K562 (cell line): ENCODE measurements at regions not wholly inside any gene's neighbourhood (a gene's known extent, or its start where the extent isn't known, plus 50 kb on each side); places are given as distances from the start of the nearest gene placed in this dataset.

Source experiments
- ATAC-seq: fragments of 200-7000 bp; cut with Tn5 transposase; 3 replicates; pipeline ENCODE4 v1.9.1; 2020; ENCODE audit warnings: moderate library complexity
- BruUV-seq: library from RNA; stranded (reverse); fragments of 400-500 nt; replicated peaks from 2 replicates; lab custom pipeline; 2021; lab: Mats Ljungman, UMichigan
- CTCF ChIA-PET: fragments of 300-600 bp; formaldehyde crosslinking; extraction: SDS; loops from one replicate; lab custom pipeline; 2021; ENCODE audit warnings: low intra/inter-chr PET ratio; lab: Yijun Ruan, JAX
- POLR2A ChIA-PET: fragments of 300-600, 350-650 bp; sonication (Branson Sonifier 250); formaldehyde crosslinking; extraction: SDS; loops from one replicate; lab custom pipeline; 2021; ENCODE audit warnings: antibody characterized with exemption, inconsistent platforms; lab: Yijun Ruan, JAX
- DNase-seq, 4 experiments: peaks; one replicate each; pipeline versions ENCODE4 v3.0.0 to v3.0.0-alpha.2; 2011 to 2018; ENCODE audit warnings: low spot score in 3 of 4, mixed read lengths in 3 of 4; ENCODE audit errors: extremely low read depth in 1 of 4
- FAIRE-seq: peaks from 2 replicates; lab custom pipeline; 2011; peaks lifted over from hg19 to GRCh38; lab: Jason Lieb, UNC
- H2AFZ ChIP-seq: 2 replicates; pipeline ENCODE4 v1.6.0; 2011; ENCODE audit warnings: low read depth, low read length, control low read depth, inconsistent platforms
- H3K27ac ChIP-seq: fragments of 200-600 bp; 3 replicates; pipeline ENCODE4 v1.8.0; 2011; ENCODE audit warnings: low read depth, mild to moderate bottlenecking, control low read depth, inconsistent platforms, low read length, moderate library complexity, mixed read lengths; ENCODE audit errors: extremely low read depth
- H3K27me3 ChIP-seq, 2 experiments: fragments of 300-600 bp in 1 of 2; 2 replicates in 1 of 2; 3 replicates in 1 of 2; pipeline versions ENCODE4 v1.6.0 to v1.8.0; 2011; ENCODE audit warnings: inconsistent platforms in 2 of 2, low read length in 2 of 2, mild to moderate bottlenecking in 1 of 2, mixed read lengths in 1 of 2, moderate library complexity in 1 of 2; ENCODE audit not compliant: control insufficient read depth in 2 of 2, insufficient read depth in 2 of 2
- H3K36me3 ChIP-seq: fragments of 300-600 bp; 3 replicates; pipeline ENCODE4 v1.8.0; 2011; ENCODE audit warnings: mild to moderate bottlenecking, low read length, inconsistent platforms; ENCODE audit not compliant: control insufficient read depth, insufficient read depth
- H3K4me1 ChIP-seq, 2 experiments: fragments of 200-600 bp in 1 of 2; replicated peaks in 1 of 2; 2 replicates in 1 of 2; 3 replicates in 1 of 2; pipeline versions ENCODE4 v1.5.1 to v1.8.0; 2011; ENCODE audit warnings: inconsistent platforms in 2 of 2, low read length in 2 of 2, mild to moderate bottlenecking in 1 of 2, mixed read lengths in 1 of 2, moderate library complexity in 1 of 2; ENCODE audit not compliant: control insufficient read depth in 2 of 2, insufficient read depth in 2 of 2
- H3K4me2 ChIP-seq: 2 replicates; pipeline ENCODE4 v1.6.1; 2011; ENCODE audit warnings: low read length, control low read depth, inconsistent platforms, mixed read lengths; ENCODE audit not compliant: insufficient read depth
- H3K4me3 ChIP-seq: fragments of 200-600 bp; sonication (generic), shearing (Covaris generic); 2 replicates; pipeline ENCODE4 v1.5.1; 2016; ENCODE audit warnings: control low read depth, inconsistent platforms
- H3K79me2 ChIP-seq: fragments of 200-600 bp; 3 replicates; pipeline ENCODE4 v1.8.0; 2011; ENCODE audit warnings: low read length, inconsistent platforms; ENCODE audit not compliant: control insufficient read depth, insufficient read depth
- H3K9ac ChIP-seq, 2 experiments: 2 replicates each; pipeline versions ENCODE4 v1.6.0 to v1.6.1; 2011; ENCODE audit warnings: low read depth in 2 of 2, low read length in 2 of 2, control low read depth in 1 of 2, inconsistent platforms in 1 of 2, mild to moderate bottlenecking in 1 of 2, mixed read lengths in 1 of 2; ENCODE audit not compliant: insufficient read depth in 1 of 2
- H3K9me1 ChIP-seq: one replicate; pipeline ENCODE4 v1.6.0; 2011; ENCODE audit warnings: inconsistent platforms, mild to moderate bottlenecking, low read length, moderate library complexity; ENCODE audit not compliant: control insufficient read depth, insufficient read depth
- H3K9me3 ChIP-seq: replicated peaks from 2 replicates; pipeline ENCODE4 v1.5.1; 2011; ENCODE audit warnings: low read depth, low read length, inconsistent platforms; ENCODE audit not compliant: control insufficient read depth, insufficient read depth
- H4K20me1 ChIP-seq: replicated peaks from 2 replicates; pipeline ENCODE4 v1.6.1; 2011; ENCODE audit warnings: low read length, inconsistent platforms, mixed read lengths; ENCODE audit not compliant: control insufficient read depth, insufficient read depth
- ELK1 ChIP-seq: sonication (generic); formaldehyde crosslinking; IDR thresholded peaks from 2 replicates; pipeline ENCODE4 v1.8.1; 2022; ENCODE audit warnings: missing genetic modification reagents
- NFE2L1 ChIP-seq: fragments of 450-650 bp; IDR thresholded peaks from 2 replicates; pipeline ENCODE4 v1.6.1; 2016; ENCODE audit warnings: missing genetic modification characterization, low read depth, mild to moderate bottlenecking, missing compliant biosample characterization, moderate library complexity, borderline replicate concordance
- POLR2G ChIP-seq: fragments of 200-400 bp; formaldehyde crosslinking; IDR thresholded peaks from 2 replicates; pipeline ENCODE4 v1.6.1; 2017; ENCODE audit warnings: low read depth, mild to moderate bottlenecking, antibody characterized with exemption, low read length, moderate library complexity
- TAF9B ChIP-seq: fragments of 450-650 bp; IDR thresholded peaks from 2 replicates; pipeline ENCODE4 v1.6.1; 2018; ENCODE audit warnings: mild to moderate bottlenecking; ENCODE audit not compliant: partially characterized antibody
- ZNF140 ChIP-seq: fragments of 250-450 bp; sonication (Bioruptor Pico); IDR thresholded peaks from 2 replicates; pipeline ENCODE4 v1.8.0; 2021; ENCODE audit warnings: moderate library complexity, mild to moderate bottlenecking, inconsistent platforms
- WGBS: fragments of 100-300 bp; shearing (Covaris generic); methylation state at CpG from one replicate; pipeline ENCODE4 v1.1.6; 2016; ENCODE audit warnings: low coverage, mixed read lengths; ENCODE audit not compliant: insufficient coverage; ENCODE audit errors: missing lambda C conversion rate; 5-methylcytosine and 5-hydroxymethylcytosine counted together
- in situ Hi-C: fragments of 300-500 bp; cut with MboI; formaldehyde crosslinking; loops from 4 replicates; pipeline ENCODE4 v1.15.0; 2018; ENCODE audit warnings: inconsistent platforms, mixed read lengths
- intact Hi-C: fragments of 100-400 bp; cut with micrococcal nuclease; formaldehyde crosslinking; loops from 2 replicates; pipeline ENCODE4 v1.14.2; 2022
- TF ChIP-seq, protein P1 (sequence below): fragments of 450-650 bp; IDR thresholded peaks from 2 replicates; pipeline ENCODE4 v1.6.1; 2017; ENCODE audit warnings: antibody characterized with exemption, mild to moderate bottlenecking
- TF ChIP-seq, protein P2 (sequence below): IDR thresholded peaks from 3 replicates; pipeline ENCODE4 v1.6.1; 2011; ENCODE audit warnings: borderline replicate concordance, mild to moderate bottlenecking; ENCODE audit not compliant: insufficient read length, insufficient read depth

GRCh38 chr1:229184066-229184465 is 86.8 kb upstream of the RAB4A start:
- Histone ChIP-seq H3K27ac (no peak overlapping the region), H3K4me2 (no peak overlapping the region), H3K4me1 (no peaks in the 10 kb centered on the region), H3K79me2 (no peaks in the 10 kb centered on the region), H3K9ac (no peak overlapping the region), H4K20me1 (no peaks in the 10 kb centered on the region), H3K4me3 (no peak overlapping the region), H3K27me3 (peaks cover 24 to 35% of the 10 kb centered on the region in 2 experiments), H3K9me3 (no peaks in the 10 kb centered on the region), H2AFZ (no peak overlapping the region), H3K36me3 (no peaks in the 10 kb centered on the region), H3K9me1 (no peaks in the 10 kb centered on the region)
- ATAC-seq (no peak), FAIRE-seq (no peak), DNase-seq (no peak)
- ChIA-PET CTCF (no interaction called here), POLR2A (interaction anchor here (1.8 to 1.9 kb wide), 2 partner anchors 11 to 28 kb away, joined by 4 to 7 read pairs; no protein-coding TSS in a partner anchor)
- intact Hi-C loops (no loop called here), in situ Hi-C loops (no loop called here)
- no TSS peak for BruUV-seq
- 0% methylated on average over 4 of the region's 4 CpGs for WGBS
- TF ChIP-seq ZNF140 (CRISPR knock-in tag) (no peak), NFE2L1 (tag) (no peak), TAF9B (no peak), POLR2G (no peak), ELK1 (no peak)
- TF ChIP-seq, protein P1, sequence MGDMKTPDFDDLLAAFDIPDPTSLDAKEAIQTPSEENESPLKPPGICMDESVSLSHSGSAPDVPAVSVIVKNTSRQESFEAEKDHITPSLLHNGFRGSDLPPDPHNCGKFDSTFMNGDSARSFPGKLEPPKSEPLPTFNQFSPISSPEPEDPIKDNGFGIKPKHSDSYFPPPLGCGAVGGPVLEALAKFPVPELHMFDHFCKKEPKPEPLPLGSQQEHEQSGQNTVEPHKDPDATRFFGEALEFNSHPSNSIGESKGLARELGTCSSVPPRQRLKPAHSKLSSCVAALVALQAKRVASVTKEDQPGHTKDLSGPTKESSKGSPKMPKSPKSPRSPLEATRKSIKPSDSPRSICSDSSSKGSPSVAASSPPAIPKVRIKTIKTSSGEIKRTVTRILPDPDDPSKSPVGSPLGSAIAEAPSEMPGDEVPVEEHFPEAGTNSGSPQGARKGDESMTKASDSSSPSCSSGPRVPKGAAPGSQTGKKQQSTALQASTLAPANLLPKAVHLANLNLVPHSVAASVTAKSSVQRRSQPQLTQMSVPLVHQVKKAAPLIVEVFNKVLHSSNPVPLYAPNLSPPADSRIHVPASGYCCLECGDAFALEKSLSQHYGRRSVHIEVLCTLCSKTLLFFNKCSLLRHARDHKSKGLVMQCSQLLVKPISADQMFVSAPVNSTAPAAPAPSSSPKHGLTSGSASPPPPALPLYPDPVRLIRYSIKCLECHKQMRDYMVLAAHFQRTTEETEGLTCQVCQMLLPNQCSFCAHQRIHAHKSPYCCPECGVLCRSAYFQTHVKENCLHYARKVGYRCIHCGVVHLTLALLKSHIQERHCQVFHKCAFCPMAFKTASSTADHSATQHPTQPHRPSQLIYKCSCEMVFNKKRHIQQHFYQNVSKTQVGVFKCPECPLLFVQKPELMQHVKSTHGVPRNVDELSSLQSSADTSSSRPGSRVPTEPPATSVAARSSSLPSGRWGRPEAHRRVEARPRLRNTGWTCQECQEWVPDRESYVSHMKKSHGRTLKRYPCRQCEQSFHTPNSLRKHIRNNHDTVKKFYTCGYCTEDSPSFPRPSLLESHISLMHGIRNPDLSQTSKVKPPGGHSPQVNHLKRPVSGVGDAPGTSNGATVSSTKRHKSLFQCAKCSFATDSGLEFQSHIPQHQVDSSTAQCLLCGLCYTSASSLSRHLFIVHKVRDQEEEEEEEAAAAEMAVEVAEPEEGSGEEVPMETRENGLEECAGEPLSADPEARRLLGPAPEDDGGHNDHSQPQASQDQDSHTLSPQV = no peak
- TF ChIP-seq, protein P2, sequence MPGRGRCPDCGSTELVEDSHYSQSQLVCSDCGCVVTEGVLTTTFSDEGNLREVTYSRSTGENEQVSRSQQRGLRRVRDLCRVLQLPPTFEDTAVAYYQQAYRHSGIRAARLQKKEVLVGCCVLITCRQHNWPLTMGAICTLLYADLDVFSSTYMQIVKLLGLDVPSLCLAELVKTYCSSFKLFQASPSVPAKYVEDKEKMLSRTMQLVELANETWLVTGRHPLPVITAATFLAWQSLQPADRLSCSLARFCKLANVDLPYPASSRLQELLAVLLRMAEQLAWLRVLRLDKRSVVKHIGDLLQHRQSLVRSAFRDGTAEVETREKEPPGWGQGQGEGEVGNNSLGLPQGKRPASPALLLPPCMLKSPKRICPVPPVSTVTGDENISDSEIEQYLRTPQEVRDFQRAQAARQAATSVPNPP = no peak
